IMR-90 (cell line): ENCODE measurements at regions not wholly inside any gene's neighbourhood (a gene's known extent, or its start where the extent isn't known, plus 50 kb on each side); places are given as distances from the start of the nearest gene placed in this dataset.

ENCODE experiments used
- ATAC-seq: fragments of 200-7000 bp; cut with Tn5 transposase; 2 replicates; pipeline ENCODE4 v1.9.1; 2020; ENCODE audit warnings: low read depth, mild to moderate bottlenecking, moderate library complexity
- BruUV-seq: library from RNA; stranded (reverse); fragments of 400-500 nt; replicated peaks from 2 replicates; lab custom pipeline; 2021; lab: Mats Ljungman, UMichigan
- CTCF ChIA-PET: fragments of 300-600 bp; formaldehyde crosslinking; extraction: SDS; loops from one replicate; lab custom pipeline; 2021; ENCODE audit warnings: antibody characterized with exemption; lab: Yijun Ruan, JAX
- POLR2A ChIA-PET: fragments of 300-600 bp; sonication (Branson Sonifier 250); formaldehyde crosslinking; loops from one replicate; lab custom pipeline; 2022; ENCODE audit warnings: antibody characterized with exemption; ENCODE audit not compliant: unreplicated experiment; lab: Charles Lee
- DNase-seq: peaks from one replicate; pipeline ENCODE4 v3.0.0; 2013
- H2AFZ ChIP-seq: replicated peaks from 2 replicates; pipeline ENCODE3; 2013; ENCODE audit warnings: low read length, mild to moderate bottlenecking; ENCODE audit not compliant: poor library complexity
- H2AK5ac ChIP-seq: 2 replicates; pipeline ENCODE4 v1.6.1; 2013; ENCODE audit warnings: low read depth, low read length, inconsistent platforms
- H2AK9ac ChIP-seq: replicated peaks from 2 replicates; pipeline ENCODE3; 2013; ENCODE audit warnings: mild to moderate bottlenecking, low read depth, low read length, moderate library complexity; ENCODE audit not compliant: poor library complexity
- H2BK120ac ChIP-seq: 2 replicates; pipeline ENCODE4 v1.6.1; 2013; ENCODE audit warnings: low read depth, low read length, inconsistent platforms
- H2BK15ac ChIP-seq: 3 replicates; pipeline ENCODE4 v1.6.1; 2013; ENCODE audit warnings: low read depth, low read length, inconsistent platforms
- H2BK20ac ChIP-seq: 2 replicates; pipeline ENCODE4 v1.6.1; 2013; ENCODE audit warnings: low read depth, mild to moderate bottlenecking, inconsistent platforms, low read length, moderate library complexity
- H2BK5ac ChIP-seq: 2 replicates; pipeline ENCODE4 v1.6.1; 2013; ENCODE audit warnings: mild to moderate bottlenecking, low read depth, low read length, inconsistent platforms; ENCODE audit not compliant: poor library complexity, severe bottlenecking
- H3K14ac ChIP-seq: replicated peaks from 2 replicates; pipeline ENCODE4 v1.6.1; 2013; ENCODE audit warnings: low read depth, low read length, inconsistent platforms
- H3K18ac ChIP-seq: 2 replicates; pipeline ENCODE4 v1.6.1; 2013; ENCODE audit warnings: low read depth, low read length, control low read depth
- H3K23ac ChIP-seq: 2 replicates; pipeline ENCODE4 v1.6.1; 2013; ENCODE audit warnings: low read depth, low read length, inconsistent platforms
- H3K27ac ChIP-seq: 2 replicates; pipeline ENCODE4 v1.5.1; 2013; ENCODE audit warnings: mild to moderate bottlenecking, control low read depth, low read length; ENCODE audit not compliant: insufficient read depth
- H3K27me3 ChIP-seq: 2 replicates; pipeline ENCODE4 v1.6.1; 2013; ENCODE audit warnings: low read length; ENCODE audit not compliant: control insufficient read depth, insufficient read depth
- H3K36me3 ChIP-seq: 2 replicates; pipeline ENCODE4 v1.6.1; 2013; ENCODE audit warnings: low read length, mixed read lengths; ENCODE audit not compliant: control insufficient read depth, insufficient read depth
- H3K4ac ChIP-seq: 2 replicates; pipeline ENCODE4 v1.6.1; 2013; ENCODE audit warnings: low read depth, low read length, inconsistent platforms
- H3K4me1 ChIP-seq: 2 replicates; pipeline ENCODE4 v1.6.1; 2013; ENCODE audit warnings: low read length, mixed read lengths; ENCODE audit not compliant: control insufficient read depth, insufficient read depth
- H3K4me2 ChIP-seq: 2 replicates; pipeline ENCODE4 v1.6.1; 2013; ENCODE audit warnings: low read depth, mild to moderate bottlenecking, control low read depth, low read length, moderate library complexity
- H3K4me3 ChIP-seq: 2 replicates; pipeline ENCODE4 v1.5.1; 2013; ENCODE audit warnings: low read depth, mild to moderate bottlenecking, control low read depth, low read length, moderate library complexity; ENCODE audit not compliant: insufficient read depth
- H3K56ac ChIP-seq: 2 replicates; pipeline ENCODE4 v1.6.1; 2013; ENCODE audit warnings: low read length, inconsistent platforms; ENCODE audit not compliant: insufficient read depth; ENCODE audit errors: extremely low read depth
- H3K79me1 ChIP-seq, 2 experiments: 2 replicates each; pipeline ENCODE4 v1.6.1; 2013; ENCODE audit warnings: low read length in 2 of 2, inconsistent platforms in 1 of 2, low read depth in 1 of 2
- H3K9ac ChIP-seq: 2 replicates; pipeline ENCODE4 v1.6.1; 2013; ENCODE audit warnings: low read depth, low read length, control low read depth
- H3K9me1 ChIP-seq: 2 replicates; pipeline ENCODE4 v1.6.1; 2013; ENCODE audit warnings: low read length, inconsistent platforms; ENCODE audit not compliant: insufficient read depth
- H3K9me3 ChIP-seq: 2 replicates; pipeline ENCODE4 v1.6.1; 2013; ENCODE audit warnings: low read length; ENCODE audit not compliant: control insufficient read depth, insufficient read depth
- H4K20me1 ChIP-seq: 2 replicates; pipeline ENCODE4 v1.6.1; 2013; ENCODE audit warnings: low read length, inconsistent platforms; ENCODE audit not compliant: insufficient read depth
- H4K5ac ChIP-seq: 2 replicates; pipeline ENCODE4 v1.6.1; 2013; ENCODE audit warnings: mild to moderate bottlenecking, low read depth, low read length, control low read depth
- H4K8ac ChIP-seq, 2 experiments: 2 replicates each; pipeline ENCODE4 v1.6.1; 2013; ENCODE audit warnings: low read depth in 2 of 2, low read length in 2 of 2, control low read depth in 1 of 2, inconsistent platforms in 1 of 2
- H4K91ac ChIP-seq: 2 replicates; pipeline ENCODE4 v1.6.1; 2013; ENCODE audit warnings: low read depth, low read length, inconsistent platforms; ENCODE audit not compliant: insufficient read depth
- BHLHE40 ChIP-seq: fragments of 150-350 bp; IDR thresholded peaks from 2 replicates; pipeline ENCODE4 v1.6.1; 2016; ENCODE audit warnings: mild to moderate bottlenecking, low read depth, low read length
- CEBPB ChIP-seq: IDR thresholded peaks from 2 replicates; pipeline ENCODE4 v1.6.1; 2012; ENCODE audit warnings: low read depth, low read length, improper control_type of control experiment
- CHD1 ChIP-seq: IDR thresholded peaks from 2 replicates; pipeline ENCODE4 v1.6.1; 2012; ENCODE audit warnings: low read depth, low read length, improper control_type of control experiment
- FOS ChIP-seq: fragments of 150-350 bp; IDR thresholded peaks from 2 replicates; pipeline ENCODE4 v1.6.1; 2016; ENCODE audit warnings: low read depth, low read length
- MAFK ChIP-seq: IDR thresholded peaks from 2 replicates; pipeline ENCODE4 v1.6.1; 2012; ENCODE audit warnings: low read depth, low read length, improper control_type of control experiment
- MAZ ChIP-seq: IDR thresholded peaks from 2 replicates; pipeline ENCODE4 v1.6.1; 2012; ENCODE audit warnings: low read depth, mild to moderate bottlenecking, low read length, improper control_type of control experiment, moderate library complexity, borderline replicate concordance
- MXI1 ChIP-seq: IDR thresholded peaks from 2 replicates; pipeline ENCODE4 v1.6.1; 2012; ENCODE audit warnings: low read depth, mild to moderate bottlenecking, low read length, moderate library complexity, borderline replicate concordance
- NFE2L2 ChIP-seq: fragments of 150-350 bp; IDR thresholded peaks from 2 replicates; pipeline ENCODE4 v1.6.1; 2016; ENCODE audit warnings: low read depth, mild to moderate bottlenecking, low read length
- POLR2A ChIP-seq: IDR thresholded peaks from 2 replicates; pipeline ENCODE4 v1.6.1; 2012; ENCODE audit warnings: mild to moderate bottlenecking, low read depth, low read length
- RAD21 ChIP-seq: IDR thresholded peaks from 2 replicates; pipeline ENCODE4 v1.6.1; 2012; ENCODE audit warnings: low read length, improper control_type of control experiment
- RCOR1 ChIP-seq: IDR thresholded peaks from 2 replicates; pipeline ENCODE4 v1.6.1; 2012; ENCODE audit warnings: mild to moderate bottlenecking, low read length, improper control_type of control experiment; ENCODE audit not compliant: insufficient replicate concordance
- RFX5 ChIP-seq: IDR thresholded peaks from 2 replicates; pipeline ENCODE4 v1.8.0; 2012; ENCODE audit warnings: low read depth, mild to moderate bottlenecking, low read length, moderate library complexity
- SMC3 ChIP-seq: fragments of 150-350 bp; IDR thresholded peaks from 2 replicates; pipeline ENCODE4 v1.6.1; 2016; ENCODE audit warnings: low read depth, mild to moderate bottlenecking, antibody characterized with exemption, low read length, moderate library complexity
- WGBS, 2 experiments: methylation state at CpG; one replicate each; pipeline versions ENCODE4 v1.1.5 to v1.1.7; 2013; ENCODE audit warnings: missing lambda C conversion rate in 2 of 2; ENCODE audit not compliant: insufficient read length in 1 of 2; ENCODE audit errors: extremely low coverage in 2 of 2; 5-methylcytosine and 5-hydroxymethylcytosine counted together
- dilution Hi-C: fragments of 300-500 bp; cut with HindIII; formaldehyde crosslinking; loops from one replicate; pipeline ENCODE4 v1.14.3; 2018; ENCODE audit warnings: low sequenced_read_pairs; ENCODE audit not compliant: unreplicated experiment
- in situ Hi-C: fragments of 300-500 bp; cut with MboI; formaldehyde crosslinking; loops from 3 replicates; pipeline ENCODE4 v1.14.3; 2019; ENCODE audit warnings: low sequenced_read_pairs, inconsistent platforms, mixed read lengths
- intact Hi-C: fragments of 100-400 bp; cut with micrococcal nuclease; formaldehyde crosslinking; loops from 2 replicates; pipeline ENCODE4 v1.10.0; 2022
- TF ChIP-seq, protein P1 (sequence below): conservative IDR thresholded peaks from 2 replicates; pipeline ENCODE4 v1.5.1; 2012; ENCODE audit warnings: mild to moderate bottlenecking, low read depth, low read length, improper control_type of control experiment
- TF ChIP-seq, protein P2 (sequence below): fragments of 150-350 bp; IDR thresholded peaks from 2 replicates; pipeline ENCODE4 v1.6.1; 2016; ENCODE audit warnings: low read depth, mild to moderate bottlenecking, low read length, moderate library complexity, borderline replicate concordance
- TF ChIP-seq, protein P3 (sequence below): fragments of 150-350 bp; IDR thresholded peaks from 2 replicates; pipeline ENCODE4 v1.6.1; 2017; ENCODE audit warnings: mild to moderate bottlenecking, antibody characterized with exemption, low read length, low read depth

DNA sequence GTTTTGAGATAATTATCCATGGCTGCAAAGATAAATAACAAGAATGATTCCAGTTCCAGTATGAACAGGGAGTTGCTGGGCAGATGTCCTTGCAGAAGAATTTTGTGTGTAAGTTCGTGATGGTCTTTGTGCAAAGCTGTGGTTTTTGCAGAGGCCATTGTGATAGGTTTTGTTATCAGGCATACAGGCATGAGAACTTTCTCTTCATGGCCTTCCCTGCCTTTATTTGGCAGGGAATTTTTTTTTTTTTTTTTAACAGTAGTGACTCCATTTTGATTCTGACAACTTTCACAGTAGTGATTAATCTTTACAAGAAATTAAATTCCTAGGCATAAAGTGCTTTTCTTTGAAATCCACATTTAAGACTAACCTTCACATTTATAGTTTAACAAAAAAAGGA lies 1999.5 kb upstream of the CDH6 start:
- no peak overlapping the region for H3K4me2 ChIP-seq
- H2BK5ac ChIP-seq: no peak overlapping the region
- ChIA-PET POLR2A (no interaction called here), CTCF (no interaction called here)
- no peak overlapping the region for H2BK20ac ChIP-seq
- no peaks in the 10 kb centered on the region for H3K4me1 ChIP-seq
- no peak for ATAC-seq
- H4K20me1 ChIP-seq: no peaks in the 10 kb centered on the region
- H3K27me3 ChIP-seq: no peaks in the 10 kb centered on the region
- dilution Hi-C loops: no loop called here
- DNase-seq: no peak
- no peaks in the 10 kb centered on the region for H3K9me3 ChIP-seq
- H3K36me3 ChIP-seq: no peaks in the 10 kb centered on the region
- no peak overlapping the region for H2AK9ac ChIP-seq
- no peak overlapping the region for H4K91ac ChIP-seq
- H3K4ac ChIP-seq: no peak overlapping the region
- H4K8ac ChIP-seq: no peak overlapping the region
- intact Hi-C loops: loop anchor here (2.0 kb wide), 1 partner anchor 15 kb away; no protein-coding TSS in a partner anchor
- no peak overlapping the region for H2AK5ac ChIP-seq
- BruUV-seq: no TSS peak
- H3K18ac ChIP-seq: no peak overlapping the region
- H3K9me1 ChIP-seq: no peaks in the 10 kb centered on the region
- H3K23ac ChIP-seq: no peak overlapping the region
- H3K56ac ChIP-seq: no peak overlapping the region
- H2BK120ac ChIP-seq: no peak overlapping the region
- in situ Hi-C loops: no loop called here
- H4K5ac ChIP-seq: no peak overlapping the region
- H3K4me3 ChIP-seq: no peak overlapping the region
- H3K14ac ChIP-seq: no peak overlapping the region
- no peak overlapping the region for H3K27ac ChIP-seq
- no peak overlapping the region for H2BK15ac ChIP-seq
- H2AFZ ChIP-seq: no peak overlapping the region
- WGBS, 2 experiments: no CpG with 5 or more reads among the region's 1 CpG
- H3K9ac ChIP-seq: no peak overlapping the region
- H3K79me1 ChIP-seq: no peaks in the 10 kb centered on the region
- TF ChIP-seq RCOR1 (no peak), SMC3 (no peak), RFX5 (no peak), CHD1 (no peak), BHLHE40 (no peak), FOS (no peak), MAFK (no peak), CEBPB (no peak), NFE2L2 (no peak), RAD21 (no peak), MAZ (no peak), POLR2A (no peak), MXI1 (no peak)
- TF ChIP-seq, protein P1, sequence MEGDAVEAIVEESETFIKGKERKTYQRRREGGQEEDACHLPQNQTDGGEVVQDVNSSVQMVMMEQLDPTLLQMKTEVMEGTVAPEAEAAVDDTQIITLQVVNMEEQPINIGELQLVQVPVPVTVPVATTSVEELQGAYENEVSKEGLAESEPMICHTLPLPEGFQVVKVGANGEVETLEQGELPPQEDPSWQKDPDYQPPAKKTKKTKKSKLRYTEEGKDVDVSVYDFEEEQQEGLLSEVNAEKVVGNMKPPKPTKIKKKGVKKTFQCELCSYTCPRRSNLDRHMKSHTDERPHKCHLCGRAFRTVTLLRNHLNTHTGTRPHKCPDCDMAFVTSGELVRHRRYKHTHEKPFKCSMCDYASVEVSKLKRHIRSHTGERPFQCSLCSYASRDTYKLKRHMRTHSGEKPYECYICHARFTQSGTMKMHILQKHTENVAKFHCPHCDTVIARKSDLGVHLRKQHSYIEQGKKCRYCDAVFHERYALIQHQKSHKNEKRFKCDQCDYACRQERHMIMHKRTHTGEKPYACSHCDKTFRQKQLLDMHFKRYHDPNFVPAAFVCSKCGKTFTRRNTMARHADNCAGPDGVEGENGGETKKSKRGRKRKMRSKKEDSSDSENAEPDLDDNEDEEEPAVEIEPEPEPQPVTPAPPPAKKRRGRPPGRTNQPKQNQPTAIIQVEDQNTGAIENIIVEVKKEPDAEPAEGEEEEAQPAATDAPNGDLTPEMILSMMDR: no peak
- TF ChIP-seq, protein P2, sequence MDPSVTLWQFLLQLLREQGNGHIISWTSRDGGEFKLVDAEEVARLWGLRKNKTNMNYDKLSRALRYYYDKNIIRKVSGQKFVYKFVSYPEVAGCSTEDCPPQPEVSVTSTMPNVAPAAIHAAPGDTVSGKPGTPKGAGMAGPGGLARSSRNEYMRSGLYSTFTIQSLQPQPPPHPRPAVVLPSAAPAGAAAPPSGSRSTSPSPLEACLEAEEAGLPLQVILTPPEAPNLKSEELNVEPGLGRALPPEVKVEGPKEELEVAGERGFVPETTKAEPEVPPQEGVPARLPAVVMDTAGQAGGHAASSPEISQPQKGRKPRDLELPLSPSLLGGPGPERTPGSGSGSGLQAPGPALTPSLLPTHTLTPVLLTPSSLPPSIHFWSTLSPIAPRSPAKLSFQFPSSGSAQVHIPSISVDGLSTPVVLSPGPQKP: no peak
- TF ChIP-seq, protein P3, sequence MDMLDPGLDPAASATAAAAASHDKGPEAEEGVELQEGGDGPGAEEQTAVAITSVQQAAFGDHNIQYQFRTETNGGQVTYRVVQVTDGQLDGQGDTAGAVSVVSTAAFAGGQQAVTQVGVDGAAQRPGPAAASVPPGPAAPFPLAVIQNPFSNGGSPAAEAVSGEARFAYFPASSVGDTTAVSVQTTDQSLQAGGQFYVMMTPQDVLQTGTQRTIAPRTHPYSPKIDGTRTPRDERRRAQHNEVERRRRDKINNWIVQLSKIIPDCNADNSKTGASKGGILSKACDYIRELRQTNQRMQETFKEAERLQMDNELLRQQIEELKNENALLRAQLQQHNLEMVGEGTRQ: no peak
